NCI-H2227 (cell line): ENCODE measurements at regions not wholly inside any gene's neighbourhood (a gene's known extent, or its start where the extent isn't known, plus 50 kb on each side); places are given as distances from the start of the nearest gene placed in this dataset.
"Not testable (repeated sequence)": the region's sequence is repeated elsewhere in the genome, so short reads cannot be mapped to it uniquely, and the experiment has no call there.

ENCODE experiments used
- DNase-seq: peaks from one replicate; lab custom pipeline; 2025; ENCODE audit not compliant: unreplicated experiment; lab: John Stamatoyannopoulos, UW

GRCh38 chr14:83255015-83255726 lies 1721.5 kb upstream of the SEL1L start:
- DNase-seq, result no peak

GRCh38 chr14:83255727-83256090 lies 1722.1 kb upstream of the SEL1L start:
- DNase-seq, result no peak

- DNase-seq, result no peak
These were observed 1724.1 kb upstream of the SEL1L start for GRCh38 chr14:83257466-83258439.

- DNase-seq, result no peak
These were observed 1727.1 kb upstream of the SEL1L start for GRCh38 chr14:83260751-83261150.

- DNase-seq, result no peak
These were observed 1735.9 kb upstream of the SEL1L start for GRCh38 chr14:83269583-83269982.

GRCh38 chr14:83271663-83272062 lies 1738.0 kb upstream of the SEL1L start:
- no peak for DNase-seq

DNA sequence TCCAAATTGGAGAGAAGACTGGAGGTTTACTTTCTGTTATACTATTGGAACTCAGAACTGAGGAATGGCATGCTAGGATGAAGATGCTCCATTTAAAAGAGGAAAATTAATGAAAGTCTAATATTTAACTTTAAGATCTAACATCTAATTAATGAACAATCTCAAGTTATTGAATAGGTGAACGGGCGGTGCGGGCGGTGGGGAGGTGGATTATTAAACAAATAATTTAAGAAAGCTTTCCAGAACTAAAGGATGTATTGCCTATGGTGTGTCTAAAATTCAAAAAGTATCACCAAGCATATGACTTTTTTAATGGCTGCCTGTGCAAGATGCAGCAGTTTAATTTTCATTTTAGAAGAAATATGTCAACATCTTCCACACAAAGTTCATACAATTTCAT lies 1747.1 kb upstream of the SEL1L start:
- no peak for DNase-seq

- no peak for DNase-seq
These were observed 1749.1 kb upstream of the SEL1L start for GRCh38 chr14:83282706-83283105.

- no peak for DNase-seq
These were observed 1753.6 kb upstream of the SEL1L start for GRCh38 chr14:83287300-83287699.

DNA sequence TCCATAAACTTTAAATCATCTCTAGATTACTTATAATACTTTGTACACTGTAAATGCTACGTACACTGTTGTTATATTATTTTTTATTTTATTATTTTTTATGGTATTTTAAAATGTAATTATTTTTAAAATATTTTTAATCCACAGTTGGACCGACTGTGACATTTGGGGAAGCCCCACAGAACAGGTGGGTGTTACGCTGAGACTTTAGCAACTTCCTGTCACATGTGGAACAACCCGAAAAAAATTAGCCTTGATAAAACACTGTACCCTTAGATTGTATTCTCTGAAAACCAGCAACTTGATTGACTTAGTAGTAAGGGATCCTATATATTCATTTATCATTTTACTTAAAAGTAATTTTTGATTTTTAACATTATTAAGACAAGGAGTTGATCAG lies 1755.7 kb upstream of the SEL1L start:
- no peak for DNase-seq

DNA sequence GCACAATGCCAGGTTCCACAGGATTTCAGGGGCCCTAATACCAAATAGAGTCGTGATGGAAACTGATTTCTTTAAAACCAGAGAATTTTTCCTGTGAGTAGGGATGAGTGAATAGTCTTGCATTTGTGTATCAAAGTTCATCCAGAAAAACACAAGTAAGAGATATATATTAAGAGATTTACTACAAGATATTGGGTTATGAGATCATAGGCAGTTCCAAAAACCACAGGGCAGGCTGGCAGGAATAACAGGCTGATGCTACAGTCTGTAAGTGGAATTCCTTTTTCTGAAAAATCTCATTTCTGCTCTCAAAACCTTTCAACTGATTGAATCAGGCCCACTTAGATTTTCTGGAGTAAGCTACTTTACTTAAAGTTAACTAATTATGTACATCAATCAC lies 1756.2 kb upstream of the SEL1L start:
- no peak for DNase-seq

DNA sequence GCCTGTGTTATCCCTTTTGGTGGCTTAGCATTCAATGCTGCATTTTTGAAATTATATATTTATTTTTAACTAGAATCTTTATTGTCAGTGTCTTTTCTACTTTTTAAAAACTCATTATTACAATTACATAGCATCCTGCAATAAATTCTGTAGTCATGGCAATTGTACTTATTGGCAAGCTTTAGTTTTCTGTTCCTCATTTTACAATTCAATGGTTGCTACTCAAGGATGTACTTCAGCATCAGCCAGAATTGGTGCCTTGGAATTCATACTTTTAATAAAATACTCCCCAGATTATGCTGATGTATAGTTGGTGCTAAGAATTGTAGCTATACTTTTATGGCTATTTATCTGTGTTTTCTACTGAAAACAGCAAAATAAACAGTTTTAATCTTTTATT lies 1756.8 kb upstream of the SEL1L start:
- no peak for DNase-seq

GRCh38 chr14:83291714-83292113 lies 1758.1 kb upstream of the SEL1L start:
- no peak for DNase-seq

DNA sequence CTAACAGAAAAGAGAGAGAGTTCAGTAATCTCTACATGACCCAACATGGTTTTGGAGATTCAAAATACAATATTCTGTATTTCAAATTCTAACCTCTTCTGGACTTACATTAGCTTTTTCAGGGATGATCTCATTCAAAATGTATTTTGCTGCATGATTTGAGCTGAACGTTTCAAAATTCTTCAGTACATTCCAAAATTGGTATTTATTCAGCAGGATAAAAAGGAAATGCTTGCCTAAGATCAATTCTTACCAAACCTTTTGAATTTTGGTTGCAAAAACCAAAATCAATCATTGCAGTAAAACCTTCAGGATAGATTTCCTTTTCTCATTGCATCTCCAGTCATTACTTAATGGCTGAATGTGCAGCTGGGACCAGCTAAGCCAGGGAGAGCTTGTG lies 1761.3 kb upstream of the SEL1L start:
- no peak for DNase-seq

- no peak for DNase-seq
These were observed 1763.7 kb upstream of the SEL1L start for GRCh38 chr14:83297361-83297760.

DNA sequence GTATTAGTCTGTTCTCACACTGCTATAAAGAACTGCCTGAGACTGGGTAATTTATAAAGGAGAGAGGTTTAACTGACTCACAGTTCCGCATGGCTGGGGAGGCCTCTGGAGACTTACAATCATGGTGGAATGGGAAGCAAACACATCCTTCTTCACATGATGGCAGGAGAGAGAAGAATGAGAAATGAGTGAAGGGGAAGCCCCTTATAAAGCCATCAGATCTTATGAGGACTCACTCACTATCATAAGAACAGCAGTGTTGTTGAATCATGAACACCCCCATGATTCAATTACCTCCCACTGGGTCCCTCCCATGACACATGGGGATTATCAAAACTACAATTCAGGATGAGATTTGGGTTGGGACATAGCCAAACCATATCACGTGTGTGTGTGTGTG lies 1764.4 kb upstream of the SEL1L start:
- not testable (repeated sequence) for DNase-seq

GRCh38 chr14:83300476-83301064 lies 1766.9 kb upstream of the SEL1L start:
- DNase-seq, result peak; percentile 13

- no peak for DNase-seq
These were observed 1768.1 kb upstream of the SEL1L start for GRCh38 chr14:83301791-83302190.

DNA sequence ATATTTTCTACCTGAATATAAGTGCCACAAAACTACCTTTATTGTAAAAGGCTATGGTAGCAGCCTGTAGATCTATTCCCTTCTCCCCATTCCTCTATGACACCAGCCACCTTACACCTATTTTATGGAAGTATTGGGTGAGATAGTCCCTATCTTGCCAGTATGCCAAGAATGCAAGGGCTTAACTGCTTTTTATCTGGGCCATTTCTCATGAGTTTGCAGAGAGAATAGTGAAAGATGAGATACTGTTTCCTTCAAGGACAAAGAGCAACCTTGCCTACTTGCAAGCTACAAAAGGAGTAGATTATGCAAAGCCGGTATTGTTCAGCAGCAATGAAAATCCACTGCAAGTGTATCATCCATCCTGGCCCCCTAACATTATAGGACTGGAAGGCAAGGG lies 1775.6 kb upstream of the SEL1L start:
- no peak for DNase-seq

GRCh38 chr14:83309833-83310232 lies 1776.2 kb upstream of the SEL1L start:
- DNase-seq, result no peak

DNA sequence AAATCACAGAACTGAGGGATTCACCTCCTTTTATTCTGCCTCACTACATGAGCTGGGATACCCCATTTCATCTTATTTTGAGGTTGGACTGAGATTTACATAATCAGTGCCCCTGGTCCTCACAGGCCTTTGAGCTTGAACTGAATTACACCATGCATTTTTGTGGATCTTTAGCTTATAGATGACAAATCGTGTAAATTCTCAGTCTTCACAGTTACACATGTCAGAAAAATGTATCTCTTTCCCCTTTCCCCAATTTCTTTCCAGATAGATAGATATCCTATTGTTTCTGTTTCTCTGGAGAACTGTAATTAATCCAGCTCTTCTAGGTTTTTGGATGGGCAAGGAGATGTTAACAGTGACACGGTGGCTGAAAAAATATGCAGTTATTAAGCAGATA lies 1778.9 kb upstream of the SEL1L start:
- no peak for DNase-seq

DNA sequence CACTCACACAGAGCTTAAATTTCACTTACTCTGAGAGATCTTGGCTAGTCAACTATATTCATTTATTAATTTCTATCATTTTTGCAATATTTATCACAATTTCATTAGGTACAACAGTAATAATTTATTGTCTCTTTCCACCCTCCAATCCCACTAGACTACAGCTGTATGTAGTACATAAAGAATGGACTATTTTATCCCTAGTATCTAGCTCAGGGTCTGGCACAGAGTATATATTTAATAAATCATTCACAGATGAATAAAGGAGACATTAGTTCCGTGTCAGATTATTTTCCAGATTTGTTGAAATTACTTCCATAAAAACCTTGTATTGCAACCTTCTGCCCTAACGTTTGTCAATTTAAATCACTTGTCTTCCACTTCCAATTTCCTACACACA lies 1781.1 kb upstream of the SEL1L start:
- DNase-seq, result no peak
